ENCODE measurements at regions not wholly inside any gene's neighbourhood (a gene's known extent, or its start where the extent isn't known, plus 50 kb on each side); places are given as distances from the start of the nearest gene placed in this dataset.
"Not testable (repeated sequence)": the region's sequence is repeated elsewhere in the genome, so short reads cannot be mapped to it uniquely, and the experiment has no call there.

GRCh38 chr6:169142538-169142844 lies 111.2 kb downstream of the THBS2 start:
- no peak for DNase-seq

- DNase-seq: no peak
Measured at GRCh38 chr6:169141671-169142537, 111.7 kb downstream of the THBS2 start.

- no peak for DNase-seq
Measured at GRCh38 chr6:169140986-169141495, 112.6 kb downstream of the THBS2 start.

GRCh38 chr6:169139179-169139971 lies 114.3 kb downstream of the THBS2 start:
- DNase-seq: no peak

- no peak for DNase-seq
Measured at GRCh38 chr6:169132352-169132940, 121.2 kb downstream of the THBS2 start.

- no peak for DNase-seq
Measured at GRCh38 chr6:169131390-169131789, 122.3 kb downstream of the THBS2 start.

- no peak for DNase-seq
Measured at GRCh38 chr6:169130113-169130512, 123.5 kb downstream of the THBS2 start.

GRCh38 chr6:169121013-169121412 lies 132.6 kb downstream of the THBS2 start:
- no peak for DNase-seq

- no peak for DNase-seq
Measured at GRCh38 chr6:169119669-169120068, 134.0 kb downstream of the THBS2 start.

GRCh38 chr6:169118346-169118830 lies 135.3 kb downstream of the THBS2 start:
- DNase-seq: no peak

GRCh38 chr6:169117663-169118062 lies 136.0 kb downstream of the THBS2 start:
- no peak for DNase-seq

GRCh38 chr6:169115632-169116031 lies 138.0 kb downstream of the THBS2 start:
- no peak for DNase-seq

GRCh38 chr6:169114632-169115031 lies 139.0 kb downstream of the THBS2 start:
- not testable (repeated sequence) for DNase-seq

- DNase-seq: no peak
Measured at GRCh38 chr6:169112483-169113320, 140.9 kb downstream of the THBS2 start.

- DNase-seq: no peak
Measured at GRCh38 chr6:169111203-169111602, 142.4 kb downstream of the THBS2 start.

GRCh38 chr6:169109411-169110220 lies 144.0 kb downstream of the THBS2 start:
- no peak for DNase-seq

GRCh38 chr6:169108753-169109152 lies 144.9 kb downstream of the THBS2 start:
- DNase-seq: no peak

GRCh38 chr6:169106176-169106575 lies 147.5 kb downstream of the THBS2 start:
- no peak for DNase-seq

- no peak for DNase-seq
Measured at GRCh38 chr6:169101981-169102380, 151.7 kb downstream of the THBS2 start.

GRCh38 chr6:169101036-169101805 lies 152.4 kb downstream of the THBS2 start:
- no peak for DNase-seq

All from NCI-H1092 treated with DMSO at 0.1 percent for 48 hours (cell line).